H9 (cell line): ENCODE measurements at regions not wholly inside any gene's neighbourhood (a gene's known extent, or its start where the extent isn't known, plus 50 kb on each side); places are given as distances from the start of the nearest gene placed in this dataset.

ENCODE experiments used
- DNase-seq: peaks from one replicate; pipeline ENCODE4 v3.0.0-alpha.2; 2017
- H2AFZ ChIP-seq: one replicate; pipeline ENCODE4 v1.6.1; 2013; ENCODE audit warnings: mild to moderate bottlenecking, low read length, control low read depth, moderate library complexity
- H2AK5ac ChIP-seq: 2 replicates; pipeline ENCODE4 v1.6.1; 2013; ENCODE audit warnings: low read length, control low read depth, mixed read lengths; ENCODE audit not compliant: insufficient read length
- H2BK120ac ChIP-seq: one replicate; pipeline ENCODE4 v1.6.1; 2013; ENCODE audit warnings: low read depth, mild to moderate bottlenecking, low read length, control low read depth, inconsistent platforms; ENCODE audit not compliant: poor library complexity, severe bottlenecking
- H2BK12ac ChIP-seq: 2 replicates; pipeline ENCODE4 v1.6.1; 2013; ENCODE audit warnings: low read length, control low read depth, mixed read lengths, low read depth; ENCODE audit not compliant: insufficient read length
- H2BK15ac ChIP-seq: 2 replicates; pipeline ENCODE4 v1.6.1; 2013; ENCODE audit warnings: low read depth, low read length, control low read depth
- H2BK20ac ChIP-seq: one replicate; pipeline ENCODE4 v1.6.1; 2013; ENCODE audit warnings: low read depth, mild to moderate bottlenecking, low read length, control low read depth, inconsistent platforms; ENCODE audit not compliant: poor library complexity, severe bottlenecking
- H2BK5ac ChIP-seq: 2 replicates; pipeline ENCODE4 v1.6.1; 2013; ENCODE audit warnings: low read length, control low read depth, mixed read lengths; ENCODE audit not compliant: insufficient read length
- H3K14ac ChIP-seq: 2 replicates; pipeline ENCODE4 v1.6.1; 2013; ENCODE audit warnings: low read length, control low read depth; ENCODE audit not compliant: insufficient read depth
- H3K18ac ChIP-seq: 2 replicates; pipeline ENCODE4 v1.6.1; 2013; ENCODE audit warnings: low read depth, mild to moderate bottlenecking, mixed read lengths, low read length, control low read depth; ENCODE audit not compliant: insufficient read length
- H3K23ac ChIP-seq: 2 replicates; pipeline ENCODE4 v1.6.1; 2013; ENCODE audit warnings: low read length, control low read depth, mixed read lengths, low read depth; ENCODE audit not compliant: insufficient read length
- H3K23me2 ChIP-seq: 2 replicates; pipeline ENCODE4 v1.6.1; 2013; ENCODE audit warnings: low read depth, mild to moderate bottlenecking, mixed read lengths, low read length, control low read depth; ENCODE audit not compliant: insufficient read length, poor library complexity, severe bottlenecking
- H3K27ac ChIP-seq: 2 replicates; pipeline ENCODE4 v1.5.1; 2013; ENCODE audit warnings: low read length, control low read depth, mixed read lengths, low read depth; ENCODE audit not compliant: insufficient read length
- H3K27me3 ChIP-seq: 2 replicates; pipeline ENCODE4 v1.6.1; 2013; ENCODE audit warnings: low read length, control low read depth, inconsistent platforms; ENCODE audit not compliant: insufficient read depth
- H3K4ac ChIP-seq: 2 replicates; pipeline ENCODE4 v1.6.1; 2013; ENCODE audit warnings: low read depth, mild to moderate bottlenecking, control low read depth, inconsistent platforms, low read length, moderate library complexity
- H3K4me1 ChIP-seq: 2 replicates; pipeline ENCODE4 v1.6.1; 2013; ENCODE audit warnings: low read length, control low read depth, inconsistent platforms; ENCODE audit not compliant: insufficient read depth
- H3K4me2 ChIP-seq: 2 replicates; pipeline ENCODE4 v1.6.1; 2013; ENCODE audit warnings: low read length, control low read depth, mixed read lengths; ENCODE audit not compliant: insufficient read length, insufficient read depth
- H3K56ac ChIP-seq: 2 replicates; pipeline ENCODE4 v1.6.1; 2013; ENCODE audit warnings: low read depth, mild to moderate bottlenecking, mixed read lengths, low read length, control low read depth; ENCODE audit not compliant: insufficient read length
- H3K79me1 ChIP-seq: 2 replicates; pipeline ENCODE4 v1.6.1; 2013; ENCODE audit warnings: low read depth, mild to moderate bottlenecking, moderate library complexity, low read length, control low read depth, inconsistent platforms; ENCODE audit not compliant: insufficient read depth, poor library complexity, severe bottlenecking
- H3K79me2 ChIP-seq: 2 replicates; pipeline ENCODE4 v1.6.1; 2013; ENCODE audit warnings: low read length, control low read depth, inconsistent platforms; ENCODE audit not compliant: insufficient read depth
- H3K9ac ChIP-seq: 2 replicates; pipeline ENCODE4 v1.6.1; 2013; ENCODE audit warnings: low read length, control low read depth, mixed read lengths; ENCODE audit not compliant: insufficient read length; ENCODE audit errors: extremely low read depth
- H3K9me3 ChIP-seq: one replicate; pipeline ENCODE4 v1.6.1; 2013; ENCODE audit warnings: low read depth, low read length, inconsistent platforms; ENCODE audit not compliant: control insufficient read depth
- H3T11ph ChIP-seq: one replicate; pipeline ENCODE4 v1.6.1; 2013; ENCODE audit warnings: mild to moderate bottlenecking, low read length, control low read depth, inconsistent platforms
- H4K20me1 ChIP-seq: one replicate; pipeline ENCODE4 v1.6.1; 2013; ENCODE audit not compliant: control insufficient read depth, insufficient read length, insufficient read depth
- H4K5ac ChIP-seq: 2 replicates; pipeline ENCODE4 v1.6.1; 2013; ENCODE audit warnings: low read depth, mild to moderate bottlenecking, mixed read lengths, low read length, control low read depth; ENCODE audit not compliant: insufficient read length
- H4K8ac ChIP-seq: replicated peaks from 2 replicates; pipeline ENCODE4 v1.6.1; 2013; ENCODE audit warnings: low read length, control low read depth, mixed read lengths, low read depth; ENCODE audit not compliant: insufficient read length
- H4K91ac ChIP-seq: 2 replicates; pipeline ENCODE4 v1.6.1; 2013; ENCODE audit warnings: low read depth, mild to moderate bottlenecking, moderate library complexity, mixed read lengths, low read length, control low read depth; ENCODE audit not compliant: insufficient read length
- H3K27ac Mint-ChIP-seq, 3 experiments: 2 replicates in 2 of 3; 3 replicates in 1 of 3; pipeline ENCODE4 v1.8.0; 2020 to 2021; ENCODE audit warnings: mixed read lengths in 3 of 3, mild to moderate bottlenecking in 1 of 3, moderate library complexity in 1 of 3
- H3K27me3 Mint-ChIP-seq: 2 replicates; pipeline ENCODE4 v1.8.0; 2021; ENCODE audit warnings: low read depth, mild to moderate bottlenecking, moderate library complexity, mixed read lengths
- H3K36me3 Mint-ChIP-seq, 3 experiments: 2 replicates in 2 of 3; 3 replicates in 1 of 3; pipeline ENCODE4 v1.8.0; 2020 to 2021; ENCODE audit warnings: low read depth in 3 of 3, mixed read lengths in 3 of 3; ENCODE audit not compliant: insufficient read depth in 1 of 3
- H3K4me1 Mint-ChIP-seq, 2 experiments: 2 replicates each; pipeline ENCODE4 v1.8.0; 2020; ENCODE audit warnings: mixed read lengths in 2 of 2
- H3K4me3 Mint-ChIP-seq, 2 experiments: 2 replicates in 1 of 2; 3 replicates in 1 of 2; pipeline ENCODE4 v1.8.0; 2020 to 2021; ENCODE audit warnings: mild to moderate bottlenecking in 2 of 2, mixed read lengths in 2 of 2, moderate library complexity in 1 of 2
- H3K9me3 Mint-ChIP-seq, 2 experiments: 2 replicates in 1 of 2; 3 replicates in 1 of 2; pipeline ENCODE4 v1.8.0; 2020; ENCODE audit warnings: mild to moderate bottlenecking in 2 of 2, mixed read lengths in 2 of 2, moderate library complexity in 1 of 2
- TF ChIP-seq, protein P1 (sequence below): fragments of 200-600 bp; sonication (generic); conservative IDR thresholded peaks from 3 replicates; pipeline ENCODE4 v1.8.0; 2021; ENCODE audit warnings: antibody characterized with exemption, mild to moderate bottlenecking

- Histone ChIP-seq H3K79me1 (no peaks in the 10 kb centered on the region), H3K4me2 (no peak overlapping the region), H2AK5ac (no peak overlapping the region), H4K8ac (no peak overlapping the region), H3K14ac (no peak overlapping the region), H2BK12ac (no peak overlapping the region), H2BK5ac (no peak overlapping the region), H3K23me2 (no peaks in the 10 kb centered on the region), H3K27me3 (no peaks in the 10 kb centered on the region), H3K23ac (no peak overlapping the region), H3K4me1 (no peaks in the 10 kb centered on the region), H3T11ph (no peak overlapping the region), H4K20me1 (no peaks in the 10 kb centered on the region), H2AFZ (no peak overlapping the region), H4K5ac (no peak overlapping the region), H4K91ac (no peak overlapping the region), H2BK120ac (no peak overlapping the region), H3K4ac (no peak overlapping the region), H3K79me2 (no peaks in the 10 kb centered on the region), H2BK20ac (no peak overlapping the region), H2BK15ac (no peak overlapping the region), H3K9ac (no peak overlapping the region), H3K56ac (no peak overlapping the region), H3K9me3 (no peaks in the 10 kb centered on the region), H3K27ac (no peak overlapping the region), H3K18ac (no peak overlapping the region)
- DNase-seq, result peak; percentile 89
- Mint-ChIP-seq H3K4me1 (peaks cover 16 to 17% of the 10 kb centered on the region in 2 experiments), H3K27ac (no peak overlapping the region), H3K27me3 (no peaks in the 10 kb centered on the region), H3K4me3 (no peak overlapping the region), H3K9me3 (no peaks in the 10 kb centered on the region), H3K36me3 (peaks cover 0 to 6% (median 1%) of the 10 kb centered on the region in 3 experiments; a peak in 2 of 7 replicates)
- TF ChIP-seq, protein P1, sequence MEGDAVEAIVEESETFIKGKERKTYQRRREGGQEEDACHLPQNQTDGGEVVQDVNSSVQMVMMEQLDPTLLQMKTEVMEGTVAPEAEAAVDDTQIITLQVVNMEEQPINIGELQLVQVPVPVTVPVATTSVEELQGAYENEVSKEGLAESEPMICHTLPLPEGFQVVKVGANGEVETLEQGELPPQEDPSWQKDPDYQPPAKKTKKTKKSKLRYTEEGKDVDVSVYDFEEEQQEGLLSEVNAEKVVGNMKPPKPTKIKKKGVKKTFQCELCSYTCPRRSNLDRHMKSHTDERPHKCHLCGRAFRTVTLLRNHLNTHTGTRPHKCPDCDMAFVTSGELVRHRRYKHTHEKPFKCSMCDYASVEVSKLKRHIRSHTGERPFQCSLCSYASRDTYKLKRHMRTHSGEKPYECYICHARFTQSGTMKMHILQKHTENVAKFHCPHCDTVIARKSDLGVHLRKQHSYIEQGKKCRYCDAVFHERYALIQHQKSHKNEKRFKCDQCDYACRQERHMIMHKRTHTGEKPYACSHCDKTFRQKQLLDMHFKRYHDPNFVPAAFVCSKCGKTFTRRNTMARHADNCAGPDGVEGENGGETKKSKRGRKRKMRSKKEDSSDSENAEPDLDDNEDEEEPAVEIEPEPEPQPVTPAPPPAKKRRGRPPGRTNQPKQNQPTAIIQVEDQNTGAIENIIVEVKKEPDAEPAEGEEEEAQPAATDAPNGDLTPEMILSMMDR, result peak; percentile 75
Measured at GRCh38 chr7:117993377-117994003, 120.2 kb upstream of the CTTNBP2 start.
